Mononuclear cell (primary cell): ENCODE measurements at regions not wholly inside any gene's neighbourhood (a gene's known extent, or its start where the extent isn't known, plus 50 kb on each side); places are given as distances from the start of the nearest gene placed in this dataset.

Experiments used
- H3K27me3 ChIP-seq: 2 replicates; pipeline ENCODE4 v1.6.0; 2011; ENCODE audit warnings: low read length, control low read depth; ENCODE audit not compliant: insufficient read depth
- H3K4me1 ChIP-seq: 2 replicates; pipeline ENCODE4 v1.5.1; 2011; ENCODE audit warnings: mild to moderate bottlenecking, low read length, control low read depth; ENCODE audit not compliant: insufficient read depth
- H3K4me3 ChIP-seq: 2 replicates; pipeline ENCODE4 v1.5.1; 2011; ENCODE audit warnings: mild to moderate bottlenecking, low read length, moderate library complexity
- H3K9me3 ChIP-seq: 2 replicates; pipeline ENCODE4 v1.5.1; 2011; ENCODE audit warnings: low read depth, mild to moderate bottlenecking, control low read depth, low read length

DNA sequence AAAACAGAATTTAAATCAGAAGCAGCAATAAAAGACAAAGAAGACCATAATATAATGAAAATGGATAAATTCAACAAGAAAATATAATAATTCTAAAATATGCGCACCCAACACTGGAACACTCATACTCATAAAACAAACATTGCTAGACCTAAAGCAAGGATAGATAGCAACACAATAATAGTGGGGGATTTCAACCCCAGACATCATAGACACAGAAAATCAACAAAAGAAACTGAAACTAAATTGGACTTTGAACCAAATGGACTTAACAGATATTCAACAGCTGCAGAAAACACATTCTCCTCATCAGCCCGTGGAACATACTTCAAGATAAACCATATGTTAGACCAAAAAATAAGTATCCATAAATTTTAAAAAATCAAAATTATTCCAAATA lies 1552.6 kb downstream of the C4orf33 start:
- Histone ChIP-seq H3K4me3 (no peak overlapping the region), H3K4me1 (no peaks in the 10 kb centered on the region), H3K27me3 (no peaks in the 10 kb centered on the region), H3K9me3 (no peaks in the 10 kb centered on the region)

DNA sequence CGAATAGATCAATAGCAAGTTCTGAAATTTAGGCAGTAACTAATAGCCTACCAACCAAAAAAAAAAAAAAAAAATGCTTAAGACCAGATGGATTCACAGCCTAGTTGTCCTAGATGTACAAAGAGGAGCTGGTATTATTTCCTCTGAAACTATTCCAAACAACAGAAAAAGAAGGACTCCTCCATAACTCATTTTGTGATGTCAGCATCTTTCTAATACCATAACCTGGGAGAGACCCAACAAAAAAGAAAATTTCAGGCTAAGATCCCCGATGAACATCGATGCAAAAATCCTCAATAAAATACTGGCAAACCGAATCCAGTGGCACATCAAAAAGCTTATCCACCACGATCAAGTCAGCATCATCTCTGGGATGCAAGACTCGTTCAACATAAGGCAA lies 1557.9 kb downstream of the C4orf33 start:
- Histone ChIP-seq H3K27me3 (no peaks in the 10 kb centered on the region), H3K9me3 (peaks cover 5% of the 10 kb centered on the region), H3K4me3 (no peak overlapping the region), H3K4me1 (no peaks in the 10 kb centered on the region)

DNA sequence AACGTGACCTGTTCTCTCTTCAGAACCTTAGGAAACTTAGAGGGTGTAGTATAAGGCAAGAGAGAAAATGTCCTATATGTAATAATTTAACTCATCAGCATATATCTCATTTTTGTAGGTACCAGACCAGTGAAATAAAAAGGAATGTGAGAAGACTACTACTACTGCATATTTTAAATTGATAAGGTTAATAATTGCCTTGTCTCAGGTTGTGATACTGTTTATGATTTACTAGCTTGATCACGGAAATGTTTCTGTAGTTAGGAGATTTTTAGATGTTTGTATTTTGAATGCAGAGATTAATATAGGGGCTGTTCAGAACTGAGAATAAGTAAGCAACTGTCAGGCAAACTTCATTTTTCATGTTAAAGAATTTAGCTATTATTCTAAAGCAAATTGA lies 1563.4 kb downstream of the C4orf33 start:
- no peaks in the 10 kb centered on the region for H3K4me1 ChIP-seq
- H3K9me3 ChIP-seq, result peaks cover 5% of the 10 kb centered on the region
- H3K27me3 ChIP-seq, result no peaks in the 10 kb centered on the region
- no peak overlapping the region for H3K4me3 ChIP-seq

DNA sequence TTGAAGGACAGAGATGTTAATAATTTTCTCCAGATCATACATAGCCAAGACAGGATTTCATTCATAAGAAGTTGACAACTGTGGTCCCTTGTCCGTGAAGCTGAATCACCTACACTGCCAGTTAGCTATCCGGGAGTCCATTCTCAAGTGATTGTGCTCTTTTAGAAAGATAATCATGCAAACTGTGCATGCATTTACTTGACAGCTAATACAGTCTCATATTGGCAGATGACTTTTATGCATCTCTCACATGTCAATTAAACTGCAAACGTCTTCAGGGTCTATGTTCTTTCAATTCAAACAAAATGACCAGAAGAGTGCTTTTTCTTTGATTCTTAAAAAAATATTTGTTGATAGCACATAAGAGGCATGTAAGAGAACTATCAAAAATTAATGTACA lies 1572.9 kb downstream of the C4orf33 start:
- no peaks in the 10 kb centered on the region for H3K4me1 ChIP-seq
- H3K27me3 ChIP-seq, result no peaks in the 10 kb centered on the region
- H3K9me3 ChIP-seq, result no peaks in the 10 kb centered on the region
- no peak overlapping the region for H3K4me3 ChIP-seq

DNA sequence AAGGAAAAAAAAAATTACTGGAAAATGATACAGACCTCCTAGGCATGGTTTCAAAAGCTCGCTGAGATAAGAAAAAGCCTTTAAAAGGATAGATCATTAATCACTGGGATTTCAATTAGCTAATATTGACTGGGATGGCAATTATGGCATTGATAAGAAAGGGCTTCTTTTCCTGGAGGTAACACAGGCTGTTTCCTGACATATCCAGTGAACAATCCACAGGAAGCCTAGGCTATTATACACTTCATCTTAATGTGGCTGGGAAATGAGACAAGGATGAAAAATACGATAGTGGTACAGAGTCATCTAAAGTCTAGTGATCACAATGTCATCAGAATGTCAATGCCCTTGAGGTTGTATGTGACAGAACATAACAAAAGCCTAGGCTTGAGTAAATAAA lies 1579.3 kb downstream of the C4orf33 start:
- H3K4me1 ChIP-seq, result no peaks in the 10 kb centered on the region

DNA sequence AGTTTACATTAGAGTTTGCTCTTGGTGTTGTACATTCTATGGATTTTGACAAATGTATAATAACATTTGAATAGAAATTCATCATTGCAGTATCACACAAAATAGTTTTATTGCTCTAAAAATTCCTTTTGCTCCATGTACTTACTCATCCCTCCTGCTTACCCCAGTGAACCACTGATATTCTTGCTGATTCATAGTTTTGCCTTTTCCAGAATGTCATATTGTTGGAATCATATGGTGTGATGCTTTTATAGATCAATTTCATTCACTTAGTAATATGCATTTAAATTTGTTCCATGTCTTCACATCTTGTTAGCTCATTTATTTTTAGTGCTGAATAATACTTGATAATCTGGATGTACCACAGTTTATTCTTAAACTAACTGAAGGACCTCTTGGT lies 1593.2 kb downstream of the C4orf33 start:
- Histone ChIP-seq H3K27me3 (no peaks in the 10 kb centered on the region), H3K4me1 (no peaks in the 10 kb centered on the region), H3K9me3 (no peaks in the 10 kb centered on the region), H3K4me3 (no peak overlapping the region)

More for the DNA sequence above, 1579.3 kb downstream of the C4orf33 start:
- Histone ChIP-seq H3K4me3 (no peak overlapping the region), H3K9me3 (no peaks in the 10 kb centered on the region), H3K27me3 (no peaks in the 10 kb centered on the region)

DNA sequence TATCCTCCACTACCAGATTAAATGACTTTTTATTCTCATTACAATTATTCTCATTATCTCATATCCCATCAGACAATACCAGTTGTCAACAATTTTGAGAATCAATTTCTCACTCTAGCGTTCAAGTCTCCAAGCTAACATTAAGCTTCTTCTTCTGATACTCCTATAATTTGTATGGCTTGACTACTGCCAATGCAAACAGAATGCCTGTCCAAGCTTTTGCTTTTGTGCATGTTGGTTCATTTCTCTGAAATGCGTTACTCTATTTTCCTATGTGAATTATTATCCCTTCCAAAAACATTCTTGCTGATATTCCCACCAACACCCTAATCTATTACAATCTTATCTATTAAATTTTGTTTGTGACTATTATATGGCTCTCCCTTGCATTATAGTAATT lies 1602.3 kb downstream of the C4orf33 start:
- no peaks in the 10 kb centered on the region for H3K27me3 ChIP-seq
- H3K9me3 ChIP-seq, result no peaks in the 10 kb centered on the region
- no peaks in the 10 kb centered on the region for H3K4me1 ChIP-seq
- no peak overlapping the region for H3K4me3 ChIP-seq

DNA sequence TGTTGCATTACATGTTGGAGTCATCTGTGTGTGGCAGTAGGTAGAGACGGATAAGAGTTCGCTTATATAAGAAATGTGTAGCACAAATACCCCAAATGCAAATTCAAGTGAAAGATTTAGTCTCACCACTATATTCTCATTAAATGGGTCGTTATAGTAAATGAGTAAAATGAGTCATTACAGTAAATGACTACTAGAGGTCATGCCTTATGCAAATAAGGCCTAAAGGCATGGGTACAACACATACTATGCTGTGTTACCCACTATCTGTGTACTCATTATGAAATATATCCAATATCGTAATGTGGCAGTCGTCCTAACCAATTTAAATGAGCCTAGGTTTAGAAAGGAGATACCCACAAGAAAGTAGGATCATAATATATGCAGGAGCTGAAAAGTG lies 1603.1 kb downstream of the C4orf33 start:
- Histone ChIP-seq H3K4me3 (no peak overlapping the region), H3K9me3 (no peaks in the 10 kb centered on the region), H3K27me3 (no peaks in the 10 kb centered on the region), H3K4me1 (no peaks in the 10 kb centered on the region)

DNA sequence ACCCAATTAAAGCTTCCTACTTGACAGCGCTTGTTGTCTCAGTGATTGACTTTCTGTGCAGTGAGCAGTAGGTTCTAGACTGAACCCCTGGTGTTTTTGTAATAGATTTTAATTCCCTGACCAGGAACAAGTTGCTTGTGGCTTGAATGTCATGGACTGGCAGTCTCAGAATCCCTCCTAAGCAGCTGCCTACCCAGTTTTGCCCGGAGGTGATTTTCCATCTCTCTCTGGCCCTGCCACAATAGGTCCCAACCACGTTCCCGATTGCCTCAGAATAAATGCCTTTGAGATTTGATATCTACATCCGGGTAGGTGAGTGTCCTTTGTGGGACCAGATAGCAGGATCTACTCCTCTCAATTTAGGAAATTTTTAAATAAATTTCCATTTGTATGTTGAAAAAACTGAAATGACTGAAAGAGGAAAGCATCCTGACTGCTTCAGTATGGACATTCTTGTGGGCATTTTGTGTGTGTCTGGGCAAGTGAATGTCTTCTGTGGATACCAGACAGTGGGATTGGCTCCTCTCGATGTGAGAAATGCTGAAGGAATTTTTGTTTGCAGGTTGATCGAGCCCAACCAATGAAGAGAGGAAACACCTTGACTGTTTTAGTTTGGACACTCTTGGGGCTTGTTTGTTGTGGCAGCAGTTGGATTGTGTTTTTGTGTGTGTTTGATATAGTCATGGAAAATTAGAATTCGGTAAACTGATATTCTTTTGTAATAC lies 1607.4 kb downstream of the C4orf33 start:
- Histone ChIP-seq H3K9me3 (no peaks in the 10 kb centered on the region), H3K4me1 (no peaks in the 10 kb centered on the region), H3K4me3 (no peak overlapping the region), H3K27me3 (no peaks in the 10 kb centered on the region)

DNA sequence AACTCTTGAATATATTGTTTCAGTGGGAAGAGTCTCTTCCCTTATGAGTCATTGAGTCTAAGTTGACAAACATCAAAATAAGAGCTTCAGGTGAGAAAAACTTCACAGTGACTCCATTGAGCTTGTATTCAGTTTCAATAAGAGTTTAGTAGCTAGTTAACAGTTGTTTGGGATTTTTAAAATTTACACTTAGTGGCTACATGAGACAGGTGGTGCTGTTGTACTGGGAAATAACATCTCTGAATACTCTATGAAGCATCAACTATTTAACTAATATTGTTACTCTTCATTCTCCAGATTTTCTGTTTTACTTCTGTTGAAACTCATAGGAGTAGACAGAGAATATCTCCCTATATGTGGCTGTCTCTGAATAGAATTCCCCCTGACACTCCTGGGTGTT lies 1609.1 kb downstream of the C4orf33 start:
- H3K4me1 ChIP-seq, result no peaks in the 10 kb centered on the region
- H3K9me3 ChIP-seq, result no peaks in the 10 kb centered on the region
- H3K27me3 ChIP-seq, result no peaks in the 10 kb centered on the region
- H3K4me3 ChIP-seq, result no peak overlapping the region

DNA sequence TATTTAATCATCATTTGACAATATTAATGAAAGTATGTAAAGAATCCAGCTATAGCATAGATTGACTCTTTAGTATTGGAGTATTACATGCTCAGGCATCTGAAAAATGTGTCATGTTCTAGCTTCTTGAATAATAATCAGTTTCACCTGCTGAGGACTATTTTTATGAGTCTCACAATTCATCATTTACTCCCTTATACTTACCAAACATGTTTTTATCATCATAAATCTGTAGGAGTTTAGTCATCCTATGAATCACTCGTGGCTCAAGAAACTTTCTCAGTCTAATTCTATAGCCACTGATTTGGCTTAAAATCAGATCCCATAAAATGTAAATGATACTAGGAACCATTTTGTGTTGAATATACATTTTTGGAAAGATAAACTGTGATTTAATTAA lies 1616.1 kb downstream of the C4orf33 start:
- no peaks in the 10 kb centered on the region for H3K27me3 ChIP-seq
- no peaks in the 10 kb centered on the region for H3K9me3 ChIP-seq
- no peaks in the 10 kb centered on the region for H3K4me1 ChIP-seq
- no peak overlapping the region for H3K4me3 ChIP-seq

DNA sequence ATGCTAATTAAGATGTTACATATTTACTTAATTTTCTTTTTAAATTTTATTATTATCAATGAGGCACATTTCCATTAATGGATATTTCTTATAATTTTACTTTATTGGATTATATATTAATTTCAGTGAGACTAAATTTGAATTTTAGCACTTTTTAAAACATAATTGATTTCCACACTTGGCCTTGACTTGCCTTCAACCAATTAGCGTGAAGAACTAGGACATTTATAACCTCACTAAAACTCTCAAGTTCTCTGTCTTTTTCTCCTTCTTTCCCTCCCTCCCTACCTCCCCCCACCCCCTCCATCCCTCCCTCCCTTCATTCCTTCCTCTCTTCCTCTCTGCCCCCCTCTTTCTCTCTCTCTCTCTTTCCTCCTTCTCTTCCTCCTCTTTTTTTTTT lies 1618.1 kb downstream of the C4orf33 start:
- Histone ChIP-seq H3K9me3 (no peaks in the 10 kb centered on the region), H3K4me3 (no peak overlapping the region), H3K4me1 (no peaks in the 10 kb centered on the region), H3K27me3 (no peaks in the 10 kb centered on the region)

DNA sequence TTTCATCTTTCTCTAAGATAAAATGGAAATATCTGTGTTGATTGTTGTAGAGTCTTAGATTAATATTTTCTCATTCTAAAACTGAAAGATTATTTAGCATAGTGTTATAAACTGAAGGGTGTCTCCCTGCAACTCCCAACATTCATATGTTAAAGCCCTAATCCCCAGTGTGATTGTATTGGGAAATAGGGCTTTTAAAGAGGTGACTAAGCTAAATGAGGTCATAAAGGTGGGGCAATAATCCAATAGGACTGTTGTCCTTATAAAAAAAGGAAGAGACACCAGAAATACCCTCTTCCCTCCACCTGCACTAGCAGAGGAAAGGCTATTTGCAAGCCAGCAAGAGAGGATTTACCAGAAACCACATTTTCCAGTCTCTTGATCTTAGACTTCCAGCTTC lies 1626.4 kb downstream of the C4orf33 start:
- no peak overlapping the region for H3K4me3 ChIP-seq
- H3K4me1 ChIP-seq, result no peaks in the 10 kb centered on the region
- H3K9me3 ChIP-seq, result no peaks in the 10 kb centered on the region
- no peaks in the 10 kb centered on the region for H3K27me3 ChIP-seq

DNA sequence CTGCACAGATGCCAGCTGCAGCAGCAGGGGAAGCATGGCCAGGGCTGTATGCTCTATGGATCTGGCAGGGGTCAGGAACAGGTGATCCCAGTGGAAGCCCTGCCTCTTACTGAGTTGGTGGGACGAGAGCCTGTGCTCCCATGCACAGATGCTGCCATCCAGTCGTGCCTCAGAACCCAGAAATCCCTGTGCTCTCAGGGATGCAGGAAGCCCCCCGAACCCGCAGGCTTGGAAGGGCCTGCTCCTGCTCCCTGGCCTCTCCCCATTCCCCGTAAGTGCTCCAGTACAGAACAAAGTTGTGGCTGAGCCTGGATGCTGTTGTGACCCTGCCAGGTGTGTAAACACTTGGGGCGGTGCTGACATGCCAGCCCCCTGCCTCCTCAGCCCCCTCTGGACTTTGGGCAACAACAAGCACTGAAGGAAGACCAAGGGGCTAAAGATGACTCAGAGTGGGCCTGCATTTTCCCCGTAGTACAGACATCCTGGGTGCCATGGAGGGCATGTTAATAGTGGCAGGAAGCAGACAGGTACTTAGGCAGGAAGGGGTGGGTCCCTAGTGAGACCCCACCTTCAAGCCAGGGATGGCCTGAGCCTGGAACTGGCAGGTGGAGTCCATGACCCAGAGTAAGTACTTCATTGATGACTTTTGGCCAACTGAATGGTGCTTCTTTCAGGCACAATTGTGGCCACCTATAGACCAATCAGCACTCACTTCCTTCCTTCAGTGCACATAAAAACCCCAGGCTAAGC lies 1640.7 kb downstream of the C4orf33 start:
- Histone ChIP-seq H3K4me3 (no peak overlapping the region), H3K4me1 (no peaks in the 10 kb centered on the region), H3K9me3 (no peaks in the 10 kb centered on the region), H3K27me3 (no peaks in the 10 kb centered on the region)

DNA sequence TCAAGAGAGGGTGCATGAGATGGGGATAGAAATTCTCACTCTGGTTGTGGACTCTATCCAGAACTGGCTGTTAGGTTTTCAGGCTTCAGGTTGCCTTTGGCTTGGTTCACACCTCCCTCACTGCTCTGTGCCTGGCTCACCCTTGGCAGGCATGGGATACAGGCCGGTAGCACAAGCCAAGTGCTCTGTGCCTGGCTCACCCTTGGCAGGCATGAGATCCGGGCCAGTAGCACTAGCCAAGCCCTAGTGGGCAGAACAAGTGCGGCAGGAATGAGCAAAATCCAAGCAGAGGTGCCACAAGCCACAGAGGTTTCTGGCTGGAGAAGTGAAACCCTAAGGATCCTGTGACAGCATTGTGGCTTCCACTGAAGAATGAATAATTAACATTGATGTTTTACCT lies 1642.3 kb downstream of the C4orf33 start:
- Histone ChIP-seq H3K4me3 (no peak overlapping the region), H3K4me1 (no peaks in the 10 kb centered on the region), H3K9me3 (no peaks in the 10 kb centered on the region), H3K27me3 (no peaks in the 10 kb centered on the region)

DNA sequence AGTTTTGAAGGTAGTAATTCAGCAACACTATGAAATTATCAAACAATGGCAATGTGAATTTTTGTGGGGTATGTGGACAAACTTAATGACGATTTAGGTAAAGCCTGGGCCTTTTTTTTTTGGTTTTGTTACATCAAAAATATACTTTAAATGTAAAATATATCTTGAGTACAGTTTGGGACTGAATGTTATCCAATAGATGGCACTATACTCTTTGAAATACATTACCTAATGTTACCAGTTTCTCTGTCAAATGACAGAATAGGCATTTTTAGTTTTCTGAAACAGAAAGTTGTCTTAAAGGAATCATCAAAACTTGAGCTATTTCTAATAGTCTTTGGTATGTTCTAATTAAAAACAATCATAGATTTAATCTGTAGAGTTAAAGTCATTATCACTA lies 1651.9 kb downstream of the C4orf33 start:
- Histone ChIP-seq H3K4me3 (no peak overlapping the region), H3K4me1 (no peaks in the 10 kb centered on the region), H3K9me3 (no peaks in the 10 kb centered on the region), H3K27me3 (no peaks in the 10 kb centered on the region)
